CD4-positive, CD25-positive, alpha-beta regulatory T cell (primary cell): ENCODE measurements at regions not wholly inside any gene's neighbourhood (a gene's known extent, or its start where the extent isn't known, plus 50 kb on each side); places are given as distances from the start of the nearest gene placed in this dataset.

Experiments
- ATAC-seq, 2 donors: fragments of 150-1000 bp; cut with Tn5 transposase; one replicate each; pipeline ENCODE4 v1.10.0; 2021; ENCODE audit warnings: low read depth in 2 of 2, moderate number of reproducible peaks in 2 of 2, moderate library complexity in 1 of 2
- DNase-seq, 3 donors: peaks; one replicate each; pipeline versions ENCODE4 v3.0.0 to v3.0.0-alpha.2; 2012 to 2022; ENCODE audit warnings: mixed read lengths in 1 of 3
- H3K27ac ChIP-seq: one replicate; pipeline ENCODE4 v1.7.0; 2013; ENCODE audit warnings: mild to moderate bottlenecking, low read length; ENCODE audit not compliant: insufficient read depth, poor library complexity, severe bottlenecking
- H3K27me3 ChIP-seq: one replicate; pipeline ENCODE4 v1.7.0; 2013; ENCODE audit warnings: low read length; ENCODE audit not compliant: control insufficient read depth, insufficient read depth
- H3K36me3 ChIP-seq: one replicate; pipeline ENCODE4 v1.7.0; 2013; ENCODE audit warnings: mild to moderate bottlenecking, low read length, moderate library complexity; ENCODE audit not compliant: control insufficient read depth, insufficient read depth
- H3K4me1 ChIP-seq: 2 replicates; pipeline ENCODE4 v1.7.0; 2013; ENCODE audit warnings: mild to moderate bottlenecking, low read length; ENCODE audit not compliant: insufficient read depth, control insufficient read depth, poor library complexity, severe bottlenecking
- H3K4me3 ChIP-seq: one replicate; pipeline ENCODE4 v1.7.0; 2013; ENCODE audit warnings: low read depth, mild to moderate bottlenecking, low read length, moderate library complexity
- H3K9me3 ChIP-seq, 2 experiments: 1 replicate in 1 of 2; 2 replicates in 1 of 2; pipeline ENCODE4 v1.7.0; 2013; ENCODE audit warnings: low read length in 2 of 2, mild to moderate bottlenecking in 1 of 2, moderate library complexity in 1 of 2; ENCODE audit not compliant: control insufficient read depth in 2 of 2
- H3K27ac Mint-ChIP-seq, 3 donors: one replicate each; pipeline ENCODE4 v1.8.0; 2020 to 2022; ENCODE audit warnings: mild to moderate bottlenecking in 3 of 3, mixed read lengths in 3 of 3, moderate library complexity in 2 of 3
- H3K27me3 Mint-ChIP-seq: one replicate; pipeline ENCODE4 v1.8.0; 2022; ENCODE audit warnings: mild to moderate bottlenecking, mixed read lengths
- H3K36me3 Mint-ChIP-seq: one replicate; pipeline ENCODE4 v1.8.0; 2020; ENCODE audit warnings: mixed read lengths
- H3K4me1 Mint-ChIP-seq, 4 donors: one replicate each; pipeline ENCODE4 v1.8.0; 2020 to 2022; ENCODE audit warnings: mixed read lengths in 4 of 4, mild to moderate bottlenecking in 1 of 4
- H3K4me3 Mint-ChIP-seq, 4 donors: one replicate each; pipeline ENCODE4 v1.8.0; 2020 to 2022; ENCODE audit warnings: mild to moderate bottlenecking in 4 of 4, mixed read lengths in 4 of 4, moderate library complexity in 3 of 4
- H3K9me3 Mint-ChIP-seq, 7 donors: one replicate each; pipeline ENCODE4 v1.8.0; 2020 to 2022; ENCODE audit warnings: mixed read lengths in 7 of 7, mild to moderate bottlenecking in 3 of 7, moderate library complexity in 2 of 7

- no peaks in the 10 kb centered on the region for H3K36me3 ChIP-seq
- no peak overlapping the region for H3K27ac Mint-ChIP-seq
- no peaks in the 10 kb centered on the region for H3K9me3 ChIP-seq
- DNase-seq, result no peak
- peaks cover 0 to 2% (median 0%) of the 10 kb centered on the region in 7 donors for H3K9me3 Mint-ChIP-seq
- no peak overlapping the region for H3K27ac ChIP-seq
- H3K4me3 Mint-ChIP-seq, result no peak overlapping the region
- H3K36me3 Mint-ChIP-seq, result no peaks in the 10 kb centered on the region
- peaks cover 4% of the 10 kb centered on the region for H3K27me3 Mint-ChIP-seq
- H3K4me1 ChIP-seq, result no peaks in the 10 kb centered on the region
- H3K4me3 ChIP-seq, result no peak overlapping the region
- no peaks in the 10 kb centered on the region for H3K27me3 ChIP-seq
- ATAC-seq, result no peak
- H3K4me1 Mint-ChIP-seq, result no peaks in the 10 kb centered on the region
These were observed 177.3 kb upstream of the RAD23B start for GRCh38 chr9:107105784-107106183.

GRCh38 chr9:107106416-107106815, 176.7 kb upstream of the RAD23B start:
- Histone ChIP-seq H3K27ac (no peak overlapping the region), H3K4me3 (no peak overlapping the region), H3K9me3 (no peaks in the 10 kb centered on the region), H3K4me1 (no peaks in the 10 kb centered on the region), H3K36me3 (no peaks in the 10 kb centered on the region), H3K27me3 (no peaks in the 10 kb centered on the region)
- H3K4me3 Mint-ChIP-seq, result no peak overlapping the region
- H3K9me3 Mint-ChIP-seq, result peaks cover 0 to 2% (median 0%) of the 10 kb centered on the region in 7 donors
- no peak overlapping the region for H3K27ac Mint-ChIP-seq
- peaks cover 4% of the 10 kb centered on the region for H3K27me3 Mint-ChIP-seq
- H3K4me1 Mint-ChIP-seq, result no peaks in the 10 kb centered on the region
- no peaks in the 10 kb centered on the region for H3K36me3 Mint-ChIP-seq
- DNase-seq (no peak), ATAC-seq (no peak)

DNA sequence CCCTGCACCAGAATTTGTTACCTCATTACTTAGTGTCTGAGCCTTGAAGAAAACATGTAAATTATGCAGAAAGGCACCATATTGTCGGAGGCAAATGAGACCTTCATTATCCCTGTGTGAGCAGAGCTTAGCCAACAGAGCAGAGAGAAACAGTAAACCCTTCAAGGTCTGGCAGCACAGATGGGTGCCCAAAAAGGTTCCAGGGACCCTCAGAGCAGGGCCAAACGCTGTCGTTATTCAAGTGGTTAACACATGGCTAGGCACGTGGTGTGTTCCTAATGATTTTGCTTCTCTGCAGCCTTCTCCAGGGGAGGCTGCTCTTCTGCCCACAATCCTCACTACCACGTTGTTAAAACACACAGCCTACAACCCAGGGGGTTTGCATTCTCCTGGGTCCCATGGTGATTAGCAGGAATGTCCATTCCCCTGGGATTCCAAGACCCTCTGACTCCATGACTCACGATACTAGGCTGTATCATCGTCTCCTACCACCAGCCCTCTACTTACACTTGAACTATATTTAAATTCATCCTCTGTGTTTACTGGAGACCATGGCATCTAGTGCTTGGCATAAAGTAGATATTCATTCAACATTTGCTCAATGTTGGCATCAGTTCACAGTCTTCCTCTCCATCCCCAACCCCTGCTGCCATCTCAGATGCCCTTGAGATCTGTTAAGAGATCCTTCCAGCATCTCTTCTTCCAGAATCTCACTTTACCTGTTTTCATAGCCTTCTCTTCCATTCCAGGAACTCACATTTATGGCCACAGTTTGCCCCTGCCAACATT, 174.5 kb upstream of the RAD23B start:
- Histone ChIP-seq H3K9me3 (no peaks in the 10 kb centered on the region), H3K36me3 (no peaks in the 10 kb centered on the region), H3K27ac (no peak overlapping the region), H3K27me3 (no peaks in the 10 kb centered on the region), H3K4me3 (no peak overlapping the region), H3K4me1 (no peaks in the 10 kb centered on the region)
- Mint-ChIP-seq H3K4me1 (no peaks in the 10 kb centered on the region), H3K9me3 (peaks cover 0 to 2% (median 0%) of the 10 kb centered on the region in 7 donors), H3K4me3 (no peak overlapping the region), H3K27ac (peak overlapping the region in 1 of 3 donors; percentile 76), H3K27me3 (peaks cover 4% of the 10 kb centered on the region), H3K36me3 (no peaks in the 10 kb centered on the region)
- DNase-seq (no peak), ATAC-seq (no peak)

DNA sequence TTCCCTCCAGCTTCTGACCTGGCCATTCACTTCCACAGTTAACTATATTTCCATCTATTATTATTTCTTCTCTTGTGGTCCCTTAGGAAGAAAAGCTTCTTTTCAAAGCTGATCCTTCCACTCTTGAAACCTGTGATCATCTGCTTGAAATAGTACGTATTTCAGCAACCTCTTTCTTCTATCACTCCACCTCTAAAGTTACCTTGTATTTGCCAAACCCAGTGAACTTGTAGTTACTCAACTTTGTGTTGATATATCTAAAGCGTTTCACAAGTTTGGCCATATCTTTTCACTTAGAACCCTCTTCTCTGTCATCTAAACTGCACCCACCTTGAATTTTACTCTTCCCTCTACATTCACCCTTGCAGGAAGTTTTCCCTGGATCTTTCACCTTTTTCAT, 173.8 kb upstream of the RAD23B start:
- Mint-ChIP-seq H3K27ac (peak overlapping the region in 1 of 3 donors; percentile 11), H3K9me3 (peaks cover 0 to 2% (median 0%) of the 10 kb centered on the region in 7 donors), H3K4me1 (no peaks in the 10 kb centered on the region), H3K36me3 (no peaks in the 10 kb centered on the region), H3K4me3 (no peak overlapping the region), H3K27me3 (peaks cover 4% of the 10 kb centered on the region)
- ATAC-seq (no peak), DNase-seq (no peak)
- Histone ChIP-seq H3K4me3 (no peak overlapping the region), H3K27me3 (no peaks in the 10 kb centered on the region), H3K9me3 (no peaks in the 10 kb centered on the region), H3K27ac (no peak overlapping the region), H3K36me3 (no peaks in the 10 kb centered on the region), H3K4me1 (no peaks in the 10 kb centered on the region)

GRCh38 chr9:107110153-107110552, 172.9 kb upstream of the RAD23B start:
- peaks cover 4% of the 10 kb centered on the region for H3K27me3 Mint-ChIP-seq
- DNase-seq, result no peak

GRCh38 chr9:107112707-107113243, 170.3 kb upstream of the RAD23B start:
- Mint-ChIP-seq H3K36me3 (no peaks in the 10 kb centered on the region), H3K27ac (no peak overlapping the region), H3K4me3 (no peak overlapping the region), H3K27me3 (peaks cover 4% of the 10 kb centered on the region), H3K4me1 (no peaks in the 10 kb centered on the region), H3K9me3 (peaks cover 0 to 2% (median 0%) of the 10 kb centered on the region in 7 donors)
- no peaks in the 10 kb centered on the region for H3K36me3 ChIP-seq
- no peaks in the 10 kb centered on the region for H3K4me1 ChIP-seq
- no peaks in the 10 kb centered on the region for H3K27me3 ChIP-seq
- no peak overlapping the region for H3K4me3 ChIP-seq
- H3K27ac ChIP-seq, result no peak overlapping the region
- DNase-seq (no peak), ATAC-seq (no peak)
- no peaks in the 10 kb centered on the region for H3K9me3 ChIP-seq

More at GRCh38 chr9:107110153-107110552, 172.9 kb upstream of the RAD23B start:
- Mint-ChIP-seq H3K4me1 (no peaks in the 10 kb centered on the region), H3K27ac (no peak overlapping the region), H3K4me3 (no peak overlapping the region), H3K9me3 (peaks cover 0 to 2% (median 0%) of the 10 kb centered on the region in 7 donors), H3K36me3 (no peaks in the 10 kb centered on the region)
- H3K27ac ChIP-seq, result no peak overlapping the region
- no peaks in the 10 kb centered on the region for H3K9me3 ChIP-seq
- H3K36me3 ChIP-seq, result no peaks in the 10 kb centered on the region
- H3K27me3 ChIP-seq, result no peaks in the 10 kb centered on the region
- no peak overlapping the region for H3K4me3 ChIP-seq
- ATAC-seq, result no peak
- H3K4me1 ChIP-seq, result no peaks in the 10 kb centered on the region

- DNase-seq (no peak), ATAC-seq (no peak)
- Mint-ChIP-seq H3K27me3 (no peaks in the 10 kb centered on the region), H3K36me3 (no peaks in the 10 kb centered on the region), H3K27ac (no peak overlapping the region), H3K4me1 (no peaks in the 10 kb centered on the region), H3K9me3 (no peaks in the 10 kb centered on the region), H3K4me3 (no peak overlapping the region)
- no peaks in the 10 kb centered on the region for H3K36me3 ChIP-seq
- no peaks in the 10 kb centered on the region for H3K9me3 ChIP-seq
- H3K4me1 ChIP-seq, result no peaks in the 10 kb centered on the region
- H3K27me3 ChIP-seq, result no peaks in the 10 kb centered on the region
- no peak overlapping the region for H3K27ac ChIP-seq
- H3K4me3 ChIP-seq, result no peak overlapping the region
These were observed 164.0 kb upstream of the RAD23B start for GRCh38 chr9:107118863-107119624.
